ENCODE measurements at regions not wholly inside any gene's neighbourhood (a gene's known extent, or its start where the extent isn't known, plus 50 kb on each side); places are given as distances from the start of the nearest gene placed in this dataset.

GRCh38 chr3:64450396-64450956 lies 225.2 kb upstream of the PRICKLE2 start:
- TF ChIP-seq CTCF (IDR thresholded peaks at IDR 0.05) (no peak), POLR2A (IDR thresholded peaks at IDR 0.05) (no peak)
